OCI-LY1 (cell line): ENCODE measurements at regions not wholly inside any gene's neighbourhood (a gene's known extent, or its start where the extent isn't known, plus 50 kb on each side); places are given as distances from the start of the nearest gene placed in this dataset.

Experiments used
- H2AFZ ChIP-seq: fragments of 200-600 bp; sonication (generic), shearing (Covaris generic); 2 replicates; pipeline ENCODE4 v1.6.0; 2014; ENCODE audit warnings: antibody characterized with exemption, mild to moderate bottlenecking, low read length
- H3F3A ChIP-seq: fragments of 200-600 bp; sonication (generic), shearing (Covaris generic); 2 replicates; pipeline ENCODE4 v1.6.0; 2014; ENCODE audit warnings: mild to moderate bottlenecking, antibody characterized with exemption, low read length, moderate library complexity; ENCODE audit not compliant: insufficient read depth
- H3K27ac ChIP-seq: fragments of 200-600 bp; sonication (generic); 2 replicates; pipeline ENCODE4 v1.5.1; 2014; ENCODE audit warnings: low read length, mixed run types, mild to moderate bottlenecking, low read depth; ENCODE audit not compliant: poor library complexity, severe bottlenecking
- H3K27me3 ChIP-seq: fragments of 200-600 bp; sonication (generic); 2 replicates; pipeline ENCODE4 v1.6.0; 2014; ENCODE audit warnings: antibody characterized with exemption, mild to moderate bottlenecking, low read length, moderate library complexity; ENCODE audit not compliant: insufficient read depth
- H3K36me3 ChIP-seq: fragments of 200-600 bp; sonication (generic); 2 replicates; pipeline ENCODE4 v1.6.1; 2014; ENCODE audit warnings: mild to moderate bottlenecking, antibody characterized with exemption, low read length, moderate library complexity, mixed read lengths; ENCODE audit not compliant: insufficient read depth
- H3K4me1 ChIP-seq: fragments of 200-600 bp; sonication (generic); 2 replicates; pipeline ENCODE4 v1.5.1; 2014; ENCODE audit warnings: mild to moderate bottlenecking, low read length, moderate library complexity; ENCODE audit not compliant: insufficient read depth, severe bottlenecking
- H3K4me2 ChIP-seq: fragments of 200-600 bp; sonication (generic), shearing (Covaris generic); 2 replicates; pipeline ENCODE4 v1.6.1; 2014; ENCODE audit warnings: low read length
- H3K4me3 ChIP-seq: fragments of 200-600 bp; sonication (generic); 2 replicates; pipeline ENCODE4 v1.5.1; 2014; ENCODE audit warnings: low read length, low read depth, mild to moderate bottlenecking, mixed read lengths; ENCODE audit not compliant: poor library complexity, severe bottlenecking
- H3K79me2 ChIP-seq: fragments of 200-600 bp; shearing (Covaris generic); 2 replicates; pipeline ENCODE4 v1.6.1; 2016; ENCODE audit warnings: mixed run types, low read length, mixed read lengths; ENCODE audit not compliant: insufficient read depth
- H3K9ac ChIP-seq: fragments of 200-600 bp; sonication (generic), shearing (Covaris generic); 2 replicates; pipeline ENCODE4 v1.6.1; 2014; ENCODE audit warnings: mild to moderate bottlenecking, low read length, mixed read lengths
- H3K9me2 ChIP-seq: fragments of 200-600 bp; sonication (generic), shearing (Covaris generic); 2 replicates; pipeline ENCODE4 v1.6.1; 2014; ENCODE audit warnings: low read depth, mild to moderate bottlenecking, low read length, mixed read lengths
- H3K9me3 ChIP-seq: fragments of 200-600 bp; shearing (Covaris generic); 2 replicates; pipeline ENCODE4 v1.6.1; 2014; ENCODE audit warnings: low read length, mixed read lengths
- H4K20me1 ChIP-seq: fragments of 200-600 bp; sonication (generic), shearing (Covaris generic); 2 replicates; pipeline ENCODE4 v1.6.0; 2016; ENCODE audit warnings: mild to moderate bottlenecking, low read length; ENCODE audit not compliant: insufficient read depth
- EZH2 ChIP-seq: fragments of 200-600 bp; sonication (generic), shearing (Covaris generic); IDR thresholded peaks from 2 replicates; pipeline ENCODE4 v1.8.0; 2017; ENCODE audit warnings: borderline replicate concordance, mixed run types, mild to moderate bottlenecking, antibody characterized with exemption, low read length, moderate library complexity, mixed read lengths
- TF ChIP-seq, protein P1 (sequence below): fragments of 200-600 bp; sonication (generic), shearing (Covaris generic); IDR thresholded peaks from 2 replicates; pipeline ENCODE4 v1.5.1; 2017; ENCODE audit warnings: mild to moderate bottlenecking, antibody characterized with exemption, low read length, moderate library complexity, mixed read lengths

DNA sequence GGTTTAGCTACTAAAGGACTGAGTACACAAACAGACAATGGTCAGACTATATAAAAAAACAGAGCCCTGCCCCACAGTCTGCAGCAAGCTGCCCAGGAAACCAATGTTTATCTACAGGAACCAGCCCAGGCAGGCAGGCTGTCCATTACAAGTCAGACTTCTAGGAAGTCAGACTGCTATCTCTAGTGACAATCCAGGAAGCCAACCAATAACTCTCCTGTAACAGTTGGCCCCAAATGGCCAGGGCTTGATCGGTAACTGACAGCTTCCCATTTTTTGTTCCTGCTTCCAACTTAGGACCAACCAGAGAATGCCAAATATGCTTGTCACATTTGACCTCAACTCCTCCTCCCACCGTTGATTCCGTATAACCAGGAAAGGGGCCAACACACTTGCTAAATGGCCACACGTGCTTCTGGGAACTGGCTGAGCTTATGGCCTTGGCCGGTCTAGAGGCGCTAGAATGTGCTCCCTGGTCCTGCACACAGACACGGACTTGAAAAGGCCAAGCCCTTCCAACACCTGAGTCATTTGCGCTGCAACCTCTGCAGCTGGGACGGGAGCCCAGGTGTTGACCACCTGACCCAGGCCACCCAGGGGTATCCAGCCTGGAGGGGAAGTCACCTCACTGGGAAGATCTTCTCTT is 79.6 kb upstream of the CDK20 start:
- Histone ChIP-seq H3K4me2 (no peak overlapping the region), H3K4me1 (no peaks in the 10 kb centered on the region), H3K79me2 (no peaks in the 10 kb centered on the region), H3K9me3 (no peaks in the 10 kb centered on the region), H3K27me3 (no peaks in the 10 kb centered on the region), H3K36me3 (no peaks in the 10 kb centered on the region), H3F3A (no peaks in the 10 kb centered on the region), H3K4me3 (no peak overlapping the region), H2AFZ (no peak overlapping the region), H3K9me2 (no peaks in the 10 kb centered on the region), H3K9ac (no peak overlapping the region), H3K27ac (no peak overlapping the region), H4K20me1 (no peaks in the 10 kb centered on the region)
- TF ChIP-seq EZH2 = no peak
- TF ChIP-seq, protein P1, sequence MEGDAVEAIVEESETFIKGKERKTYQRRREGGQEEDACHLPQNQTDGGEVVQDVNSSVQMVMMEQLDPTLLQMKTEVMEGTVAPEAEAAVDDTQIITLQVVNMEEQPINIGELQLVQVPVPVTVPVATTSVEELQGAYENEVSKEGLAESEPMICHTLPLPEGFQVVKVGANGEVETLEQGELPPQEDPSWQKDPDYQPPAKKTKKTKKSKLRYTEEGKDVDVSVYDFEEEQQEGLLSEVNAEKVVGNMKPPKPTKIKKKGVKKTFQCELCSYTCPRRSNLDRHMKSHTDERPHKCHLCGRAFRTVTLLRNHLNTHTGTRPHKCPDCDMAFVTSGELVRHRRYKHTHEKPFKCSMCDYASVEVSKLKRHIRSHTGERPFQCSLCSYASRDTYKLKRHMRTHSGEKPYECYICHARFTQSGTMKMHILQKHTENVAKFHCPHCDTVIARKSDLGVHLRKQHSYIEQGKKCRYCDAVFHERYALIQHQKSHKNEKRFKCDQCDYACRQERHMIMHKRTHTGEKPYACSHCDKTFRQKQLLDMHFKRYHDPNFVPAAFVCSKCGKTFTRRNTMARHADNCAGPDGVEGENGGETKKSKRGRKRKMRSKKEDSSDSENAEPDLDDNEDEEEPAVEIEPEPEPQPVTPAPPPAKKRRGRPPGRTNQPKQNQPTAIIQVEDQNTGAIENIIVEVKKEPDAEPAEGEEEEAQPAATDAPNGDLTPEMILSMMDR = no peak

DNA sequence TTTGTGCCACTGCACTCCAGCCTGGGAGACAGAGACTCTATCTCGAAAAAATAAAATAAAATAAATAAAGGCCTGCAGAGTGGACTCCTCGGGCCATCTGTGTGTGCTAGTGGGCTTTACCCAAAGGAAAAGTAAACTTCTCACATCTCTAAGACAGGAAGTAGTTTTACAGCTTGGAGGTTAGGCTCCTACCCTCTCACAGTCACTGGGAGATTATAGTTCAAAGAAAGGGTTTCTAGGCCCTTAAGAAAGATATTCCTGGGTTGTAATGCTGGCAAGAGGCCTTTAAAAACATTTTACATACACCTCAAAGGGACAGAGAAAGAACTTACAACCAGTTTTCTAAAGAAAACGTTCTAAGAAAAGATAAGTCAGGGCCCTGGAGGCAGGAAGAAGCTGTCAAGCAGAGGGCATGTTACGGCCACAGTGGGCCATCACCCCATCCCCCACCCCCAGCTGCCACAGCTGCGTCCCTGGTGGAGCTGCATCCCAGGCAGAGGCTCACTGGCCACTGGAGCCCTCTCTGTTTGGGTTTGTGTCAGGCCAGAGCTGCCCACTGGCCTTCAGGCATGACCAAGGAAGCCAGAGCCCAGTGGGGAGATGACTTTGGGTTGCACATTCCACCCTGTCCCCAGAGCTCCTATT is 78.1 kb upstream of the CDK20 start:
- Histone ChIP-seq H3K4me1 (no peaks in the 10 kb centered on the region), H3K79me2 (no peaks in the 10 kb centered on the region), H4K20me1 (no peaks in the 10 kb centered on the region), H3K4me2 (no peak overlapping the region), H2AFZ (no peak overlapping the region), H3F3A (no peaks in the 10 kb centered on the region), H3K4me3 (no peak overlapping the region), H3K9me3 (no peaks in the 10 kb centered on the region), H3K27ac (no peak overlapping the region), H3K27me3 (no peaks in the 10 kb centered on the region), H3K9ac (no peak overlapping the region), H3K9me2 (no peaks in the 10 kb centered on the region), H3K36me3 (no peaks in the 10 kb centered on the region)
- TF ChIP-seq EZH2 = no peak
- TF ChIP-seq, protein P1 = no peak

DNA sequence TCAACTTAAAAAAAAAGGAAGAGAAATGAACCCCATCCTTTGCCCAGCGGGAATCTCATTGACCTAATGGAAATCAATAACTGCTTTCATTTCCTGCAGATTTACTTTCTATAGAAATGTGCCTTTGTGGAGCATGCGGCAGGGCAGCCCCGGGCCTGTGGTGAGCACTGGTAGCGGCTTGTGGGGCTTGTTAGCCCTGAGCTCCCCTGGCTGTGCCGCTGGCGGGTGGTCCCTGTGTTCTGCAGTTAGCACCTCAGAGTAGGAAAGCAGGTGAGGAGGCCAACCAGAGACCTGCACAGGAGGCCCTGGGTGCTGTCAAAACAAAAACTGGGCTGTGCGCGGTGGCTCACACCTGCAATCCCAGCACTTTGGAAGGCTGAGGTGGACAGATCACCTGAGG is 76.8 kb upstream of the CDK20 start:
- H3K79me2 ChIP-seq = no peaks in the 10 kb centered on the region
- H3K9me2 ChIP-seq = no peaks in the 10 kb centered on the region
- H3K36me3 ChIP-seq = no peaks in the 10 kb centered on the region
- no peaks in the 10 kb centered on the region for H3K9me3 ChIP-seq
- TF ChIP-seq EZH2 = no peak
- TF ChIP-seq, protein P1 = no peak
- H3K27ac ChIP-seq = no peak overlapping the region
- H3K4me2 ChIP-seq = no peak overlapping the region
- no peaks in the 10 kb centered on the region for H3K4me1 ChIP-seq
- H3F3A ChIP-seq = no peaks in the 10 kb centered on the region
- no peaks in the 10 kb centered on the region for H4K20me1 ChIP-seq
- no peak overlapping the region for H3K4me3 ChIP-seq
- no peak overlapping the region for H2AFZ ChIP-seq
- H3K9ac ChIP-seq = no peak overlapping the region
- no peaks in the 10 kb centered on the region for H3K27me3 ChIP-seq
